Tibial nerve (tissue), 4 donors: ENCODE measurements at regions not wholly inside any gene's neighbourhood (a gene's known extent, or its start where the extent isn't known, plus 50 kb on each side); places are given as distances from the start of the nearest gene placed in this dataset.

Source experiments
- EP300 ChIP-seq, 2 donors: sonication (generic); formaldehyde crosslinking; IDR thresholded peaks; one replicate each; pipeline ENCODE4 v1.6.1; 2017; ENCODE audit warnings: antibody characterized with exemption in 2 of 2, mild to moderate bottlenecking in 1 of 2
- POLR2A ChIP-seq, 2 donors: fragments of 450-650 bp; IDR thresholded peaks; one replicate each; pipeline ENCODE4 v1.6.1; 2017; ENCODE audit warnings: antibody characterized with exemption in 2 of 2, mild to moderate bottlenecking in 2 of 2, moderate library complexity in 2 of 2
- TF ChIP-seq, protein P1 (sequence below), 5 experiments: fragments of 200-600 bp in 3 of 5; fragments of 450-650 bp in 2 of 5; sonication (generic) in 3 of 5; IDR thresholded peaks; one replicate each; pipeline ENCODE4 v1.5.1; 2016 to 2019; ENCODE audit warnings: antibody characterized with exemption in 5 of 5, mild to moderate bottlenecking in 3 of 5, moderate library complexity in 2 of 5

GRCh38 chr7:51602376-51602775 is 285.8 kb upstream of the COBL start:
- TF ChIP-seq, protein P1, sequence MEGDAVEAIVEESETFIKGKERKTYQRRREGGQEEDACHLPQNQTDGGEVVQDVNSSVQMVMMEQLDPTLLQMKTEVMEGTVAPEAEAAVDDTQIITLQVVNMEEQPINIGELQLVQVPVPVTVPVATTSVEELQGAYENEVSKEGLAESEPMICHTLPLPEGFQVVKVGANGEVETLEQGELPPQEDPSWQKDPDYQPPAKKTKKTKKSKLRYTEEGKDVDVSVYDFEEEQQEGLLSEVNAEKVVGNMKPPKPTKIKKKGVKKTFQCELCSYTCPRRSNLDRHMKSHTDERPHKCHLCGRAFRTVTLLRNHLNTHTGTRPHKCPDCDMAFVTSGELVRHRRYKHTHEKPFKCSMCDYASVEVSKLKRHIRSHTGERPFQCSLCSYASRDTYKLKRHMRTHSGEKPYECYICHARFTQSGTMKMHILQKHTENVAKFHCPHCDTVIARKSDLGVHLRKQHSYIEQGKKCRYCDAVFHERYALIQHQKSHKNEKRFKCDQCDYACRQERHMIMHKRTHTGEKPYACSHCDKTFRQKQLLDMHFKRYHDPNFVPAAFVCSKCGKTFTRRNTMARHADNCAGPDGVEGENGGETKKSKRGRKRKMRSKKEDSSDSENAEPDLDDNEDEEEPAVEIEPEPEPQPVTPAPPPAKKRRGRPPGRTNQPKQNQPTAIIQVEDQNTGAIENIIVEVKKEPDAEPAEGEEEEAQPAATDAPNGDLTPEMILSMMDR (IDR thresholded peaks at IDR 0.05) = no peak
- TF ChIP-seq POLR2A (IDR thresholded peaks at IDR 0.05) (no peak), EP300 (IDR thresholded peaks at IDR 0.05) (no peak)
